Panc1 (cell line): ENCODE measurements at regions not wholly inside any gene's neighbourhood (a gene's known extent, or its start where the extent isn't known, plus 50 kb on each side); places are given as distances from the start of the nearest gene placed in this dataset.

ENCODE experiments used
- ATAC-seq: fragments of 200-7000 bp; cut with Tn5 transposase; 2 replicates; pipeline ENCODE4 v1.9.1; 2020; ENCODE audit warnings: mild to moderate bottlenecking, moderate library complexity
- BruUV-seq: library from RNA; stranded (reverse); fragments of 400-500 nt; replicated peaks from 2 replicates; lab custom pipeline; 2021; lab: Mats Ljungman, UMichigan
- CTCF ChIA-PET: fragments of 300-600 bp; sonication (Branson Sonifier 250); formaldehyde crosslinking; loops from one replicate; lab custom pipeline; 2022; ENCODE audit warnings: antibody characterized with exemption; lab: Charles Lee
- POLR2A ChIA-PET: fragments of 300-600 bp; sonication (Branson Sonifier 250); formaldehyde crosslinking; loops from one replicate; lab custom pipeline; 2022; ENCODE audit warnings: antibody characterized with exemption; lab: Charles Lee
- DNase-seq: peaks from one replicate; pipeline ENCODE4 v3.0.0-alpha.2; 2010; ENCODE audit warnings: low read depth, low spot score
- H3K27ac ChIP-seq: 2 replicates; pipeline ENCODE4 v1.5.1; 2011; ENCODE audit warnings: mild to moderate bottlenecking, low read length, inconsistent platforms
- H3K27me3 ChIP-seq: fragments of 200-500 bp; sonication (Bioruptor generic); 2 replicates; pipeline ENCODE4 v1.6.0; 2014; ENCODE audit warnings: low read length, inconsistent platforms; ENCODE audit not compliant: control insufficient read depth, insufficient read depth
- H3K36me3 ChIP-seq: fragments of 200-500 bp; sonication (Bioruptor generic); 2 replicates; pipeline ENCODE4 v1.5.1; 2014; ENCODE audit warnings: inconsistent platforms, mild to moderate bottlenecking, low read length, moderate library complexity; ENCODE audit not compliant: control insufficient read depth, insufficient read depth
- H3K4me1 ChIP-seq: 2 replicates; pipeline ENCODE4 v1.5.1; 2011; ENCODE audit warnings: inconsistent platforms, mild to moderate bottlenecking, low read length, moderate library complexity; ENCODE audit not compliant: control insufficient read depth, insufficient read depth
- H3K4me3 ChIP-seq, 2 experiments: 2 replicates each; pipeline ENCODE4 v1.5.1; 2011 to 2012; ENCODE audit warnings: low read depth in 2 of 2, low read length in 2 of 2, mild to moderate bottlenecking in 2 of 2, inconsistent platforms in 1 of 2, moderate library complexity in 1 of 2
- H3K9me3 ChIP-seq: fragments of 200-500 bp; sonication (Bioruptor generic); 2 replicates; pipeline ENCODE4 v1.5.1; 2014; ENCODE audit warnings: low read depth, mild to moderate bottlenecking, inconsistent platforms, low read length, moderate library complexity; ENCODE audit not compliant: control insufficient read depth, insufficient read depth
- POLR2AphosphoS5 ChIP-seq: IDR thresholded peaks from 2 replicates; pipeline ENCODE4 v1.6.1; 2012; ENCODE audit warnings: mild to moderate bottlenecking, low read depth, low read length, moderate library complexity
- SIN3A ChIP-seq: IDR thresholded peaks from 2 replicates; pipeline ENCODE4 v1.6.1; 2012; ENCODE audit warnings: low read depth, mild to moderate bottlenecking, low read length, moderate library complexity, borderline replicate concordance; ENCODE audit not compliant: insufficient read depth
- TCF7L2 ChIP-seq: IDR thresholded peaks from 2 replicates; pipeline ENCODE4 v1.6.1; 2011; ENCODE audit warnings: mild to moderate bottlenecking, low read depth, low read length, inconsistent platforms
- in situ Hi-C: cut with HindIII; loops from 2 replicates; pipeline ENCODE4 v1.10.0; 2016; ENCODE audit warnings: low sequenced_read_pairs, low pct_unique_long_range_greater_than_20kb
- intact Hi-C: fragments of 100-400 bp; cut with micrococcal nuclease; formaldehyde crosslinking; loops from one replicate; pipeline ENCODE4 v1.10.0; 2022; ENCODE audit not compliant: unreplicated experiment
- TF ChIP-seq, protein P1 (sequence below), 2 experiments: IDR thresholded peaks; 2 replicates each; pipeline ENCODE4 v1.6.1; 2011 to 2012; ENCODE audit warnings: low read depth in 2 of 2, control low read depth in 1 of 2, low read length in 1 of 2, mild to moderate bottlenecking in 1 of 2, moderate library complexity in 1 of 2; ENCODE audit not compliant: insufficient read depth in 1 of 2
- TF ChIP-seq, protein P2 (sequence below): fragments of 450-650 bp; IDR thresholded peaks from 2 replicates; pipeline ENCODE4 v1.5.1; 2017; ENCODE audit warnings: mild to moderate bottlenecking

DNA sequence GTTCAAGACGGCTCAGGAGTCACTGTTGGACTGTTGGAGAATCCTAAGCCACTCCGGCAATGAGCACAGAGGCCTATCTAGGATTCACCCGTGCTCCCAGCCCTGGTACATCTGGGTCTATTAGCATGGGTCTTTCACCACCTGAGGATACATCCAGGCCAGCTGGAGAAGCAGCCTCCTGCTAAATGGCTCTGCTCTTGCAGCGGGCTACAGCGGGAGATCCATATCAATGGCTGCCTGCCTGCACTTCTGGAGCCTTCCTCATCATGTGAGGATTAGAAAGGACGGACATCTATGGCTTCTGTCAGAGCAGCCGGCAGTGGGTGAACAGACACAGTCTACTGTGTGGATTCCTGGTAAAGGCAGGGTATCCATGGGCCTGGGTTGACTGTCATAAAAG lies 357.4 kb downstream of the MLLT3 start:
- Histone ChIP-seq H3K4me3 (no peak overlapping the region), H3K27ac (no peak overlapping the region), H3K36me3 (no peaks in the 10 kb centered on the region), H3K27me3 (no peaks in the 10 kb centered on the region), H3K9me3 (no peaks in the 10 kb centered on the region), H3K4me1 (no peaks in the 10 kb centered on the region)
- no TSS peak for BruUV-seq
- ChIA-PET CTCF (no interaction called here), POLR2A (no interaction called here)
- DNase-seq (no peak), ATAC-seq (no peak)
- intact Hi-C loops, result no loop called here
- no peak for TF ChIP-seq POLR2AphosphoS5
- TF ChIP-seq TCF7L2, result no peak
- TF ChIP-seq, protein P1, sequence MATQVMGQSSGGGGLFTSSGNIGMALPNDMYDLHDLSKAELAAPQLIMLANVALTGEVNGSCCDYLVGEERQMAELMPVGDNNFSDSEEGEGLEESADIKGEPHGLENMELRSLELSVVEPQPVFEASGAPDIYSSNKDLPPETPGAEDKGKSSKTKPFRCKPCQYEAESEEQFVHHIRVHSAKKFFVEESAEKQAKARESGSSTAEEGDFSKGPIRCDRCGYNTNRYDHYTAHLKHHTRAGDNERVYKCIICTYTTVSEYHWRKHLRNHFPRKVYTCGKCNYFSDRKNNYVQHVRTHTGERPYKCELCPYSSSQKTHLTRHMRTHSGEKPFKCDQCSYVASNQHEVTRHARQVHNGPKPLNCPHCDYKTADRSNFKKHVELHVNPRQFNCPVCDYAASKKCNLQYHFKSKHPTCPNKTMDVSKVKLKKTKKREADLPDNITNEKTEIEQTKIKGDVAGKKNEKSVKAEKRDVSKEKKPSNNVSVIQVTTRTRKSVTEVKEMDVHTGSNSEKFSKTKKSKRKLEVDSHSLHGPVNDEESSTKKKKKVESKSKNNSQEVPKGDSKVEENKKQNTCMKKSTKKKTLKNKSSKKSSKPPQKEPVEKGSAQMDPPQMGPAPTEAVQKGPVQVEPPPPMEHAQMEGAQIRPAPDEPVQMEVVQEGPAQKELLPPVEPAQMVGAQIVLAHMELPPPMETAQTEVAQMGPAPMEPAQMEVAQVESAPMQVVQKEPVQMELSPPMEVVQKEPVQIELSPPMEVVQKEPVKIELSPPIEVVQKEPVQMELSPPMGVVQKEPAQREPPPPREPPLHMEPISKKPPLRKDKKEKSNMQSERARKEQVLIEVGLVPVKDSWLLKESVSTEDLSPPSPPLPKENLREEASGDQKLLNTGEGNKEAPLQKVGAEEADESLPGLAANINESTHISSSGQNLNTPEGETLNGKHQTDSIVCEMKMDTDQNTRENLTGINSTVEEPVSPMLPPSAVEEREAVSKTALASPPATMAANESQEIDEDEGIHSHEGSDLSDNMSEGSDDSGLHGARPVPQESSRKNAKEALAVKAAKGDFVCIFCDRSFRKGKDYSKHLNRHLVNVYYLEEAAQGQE (IDR thresholded peaks at IDR 0.05; ENCODE audit: insufficient read depth in 1 of 2, low read depth in 2 of 2, low read length in 1 of 2), result no peak
- no peak for TF ChIP-seq SIN3A
- TF ChIP-seq, protein P2, sequence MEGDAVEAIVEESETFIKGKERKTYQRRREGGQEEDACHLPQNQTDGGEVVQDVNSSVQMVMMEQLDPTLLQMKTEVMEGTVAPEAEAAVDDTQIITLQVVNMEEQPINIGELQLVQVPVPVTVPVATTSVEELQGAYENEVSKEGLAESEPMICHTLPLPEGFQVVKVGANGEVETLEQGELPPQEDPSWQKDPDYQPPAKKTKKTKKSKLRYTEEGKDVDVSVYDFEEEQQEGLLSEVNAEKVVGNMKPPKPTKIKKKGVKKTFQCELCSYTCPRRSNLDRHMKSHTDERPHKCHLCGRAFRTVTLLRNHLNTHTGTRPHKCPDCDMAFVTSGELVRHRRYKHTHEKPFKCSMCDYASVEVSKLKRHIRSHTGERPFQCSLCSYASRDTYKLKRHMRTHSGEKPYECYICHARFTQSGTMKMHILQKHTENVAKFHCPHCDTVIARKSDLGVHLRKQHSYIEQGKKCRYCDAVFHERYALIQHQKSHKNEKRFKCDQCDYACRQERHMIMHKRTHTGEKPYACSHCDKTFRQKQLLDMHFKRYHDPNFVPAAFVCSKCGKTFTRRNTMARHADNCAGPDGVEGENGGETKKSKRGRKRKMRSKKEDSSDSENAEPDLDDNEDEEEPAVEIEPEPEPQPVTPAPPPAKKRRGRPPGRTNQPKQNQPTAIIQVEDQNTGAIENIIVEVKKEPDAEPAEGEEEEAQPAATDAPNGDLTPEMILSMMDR, result no peak
- in situ Hi-C loops, result no loop called here

DNA sequence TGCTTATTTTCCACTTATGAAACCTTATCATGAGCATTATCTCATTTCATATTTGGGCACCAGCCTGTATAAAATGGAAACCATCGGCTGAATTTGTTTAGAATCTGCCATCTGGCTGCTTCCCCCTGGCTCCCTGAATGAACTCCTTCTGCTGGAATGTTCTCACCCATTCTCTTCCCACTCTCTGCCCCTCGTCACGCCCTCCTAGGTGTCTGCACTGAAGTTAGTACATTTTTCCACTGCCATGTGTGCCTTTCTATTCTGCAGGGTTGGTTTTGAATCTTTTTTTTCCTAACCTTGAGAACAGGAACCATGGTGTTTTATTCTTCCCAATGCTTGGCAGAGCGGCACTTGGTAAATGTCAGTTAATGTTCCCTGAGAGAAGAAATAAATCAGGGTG lies 359.7 kb downstream of the MLLT3 start:
- in situ Hi-C loops, result no loop called here

More for the DNA sequence above, 359.7 kb downstream of the MLLT3 start:
- Histone ChIP-seq H3K27me3 (no peaks in the 10 kb centered on the region), H3K27ac (no peak overlapping the region), H3K4me3 (no peak overlapping the region), H3K4me1 (no peaks in the 10 kb centered on the region), H3K36me3 (no peaks in the 10 kb centered on the region), H3K9me3 (no peaks in the 10 kb centered on the region)
- no peak for ATAC-seq
- intact Hi-C loops, result no loop called here
- no TSS peak for BruUV-seq
- ChIA-PET CTCF (no interaction called here), POLR2A (no interaction called here)
- no peak for DNase-seq
- TF ChIP-seq, protein P2, result no peak
- TF ChIP-seq TCF7L2, result no peak
- no peak for TF ChIP-seq POLR2AphosphoS5
- TF ChIP-seq, protein P1 (IDR thresholded peaks at IDR 0.05; ENCODE audit: insufficient read depth in 1 of 2, low read depth in 2 of 2, low read length in 1 of 2), result no peak
- TF ChIP-seq SIN3A, result no peak
